GM23248 (cell line): ENCODE measurements at regions not wholly inside any gene's neighbourhood (a gene's known extent, or its start where the extent isn't known, plus 50 kb on each side); places are given as distances from the start of the nearest gene placed in this dataset.

Source experiments
- EZH2 ChIP-seq: fragments of 200-600 bp; sonication (generic); IDR thresholded peaks from 2 replicates; pipeline ENCODE4 v1.6.1; 2018; ENCODE audit warnings: antibody characterized with exemption, mild to moderate bottlenecking; ENCODE audit not compliant: insufficient read depth, poor library complexity, severe bottlenecking
- EZH2phosphoT487 ChIP-seq: fragments of 200-600 bp; sonication (generic); IDR thresholded peaks from 2 replicates; pipeline ENCODE4 v1.6.1; 2018; ENCODE audit warnings: antibody characterized with exemption, moderate library complexity, mild to moderate bottlenecking, low read depth; ENCODE audit not compliant: insufficient read depth

DNA sequence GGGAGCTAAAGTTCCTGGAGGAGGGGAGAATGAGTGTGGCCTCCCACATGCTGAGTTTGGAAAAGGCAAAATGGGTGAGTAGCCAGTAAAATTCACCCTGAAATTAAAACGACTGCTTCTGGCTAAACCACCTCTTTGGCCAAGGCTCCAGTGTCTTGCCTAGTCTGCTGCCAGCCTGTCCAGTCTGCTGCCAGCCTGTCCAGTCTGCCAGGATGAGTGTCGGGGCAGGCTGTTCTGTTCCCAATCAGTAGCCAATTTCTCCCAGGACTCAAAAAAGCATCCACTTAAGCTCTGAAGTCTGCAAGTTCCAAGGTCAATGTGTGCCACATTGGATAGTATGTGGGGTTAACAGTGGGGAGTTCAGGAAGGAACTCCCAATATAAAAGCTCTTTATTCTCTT is 134.6 kb upstream of the KLHL29 start:
- no peak for TF ChIP-seq EZH2
- TF ChIP-seq EZH2phosphoT487: no peak
